ENCODE measurements at regions not wholly inside any gene's neighbourhood (a gene's known extent, or its start where the extent isn't known, plus 50 kb on each side); places are given as distances from the start of the nearest gene placed in this dataset.
"Not testable (repeated sequence)": the region's sequence is repeated elsewhere in the genome, so short reads cannot be mapped to it uniquely, and the experiment has no call there.

DNA sequence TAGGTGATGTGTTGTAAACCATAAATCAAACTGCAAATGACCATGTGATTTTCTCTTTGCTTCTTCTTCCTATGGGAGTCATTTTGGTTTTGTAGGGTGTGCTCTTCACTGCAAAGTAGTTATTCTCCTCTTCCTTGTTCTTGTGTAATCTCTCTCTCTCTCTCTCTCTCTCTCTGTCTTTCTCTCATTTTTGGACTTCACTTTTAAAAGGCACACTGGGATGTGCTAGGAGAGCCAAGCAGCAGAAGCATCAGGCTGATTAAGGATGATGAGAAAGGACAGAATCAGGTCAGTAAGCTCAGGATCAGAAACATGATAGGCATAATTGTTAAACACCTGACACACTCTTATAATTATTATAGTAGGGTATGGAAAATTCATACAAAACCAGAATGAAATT lies 505.3 kb upstream of the ZNF608 start:
- DNase-seq (ENCODE audit: low spot score), result no peak

- DNase-seq (ENCODE audit: low spot score), result not testable (repeated sequence)
These were observed 507.2 kb upstream of the ZNF608 start for GRCh38 chr5:125253634-125254033.

DNA sequence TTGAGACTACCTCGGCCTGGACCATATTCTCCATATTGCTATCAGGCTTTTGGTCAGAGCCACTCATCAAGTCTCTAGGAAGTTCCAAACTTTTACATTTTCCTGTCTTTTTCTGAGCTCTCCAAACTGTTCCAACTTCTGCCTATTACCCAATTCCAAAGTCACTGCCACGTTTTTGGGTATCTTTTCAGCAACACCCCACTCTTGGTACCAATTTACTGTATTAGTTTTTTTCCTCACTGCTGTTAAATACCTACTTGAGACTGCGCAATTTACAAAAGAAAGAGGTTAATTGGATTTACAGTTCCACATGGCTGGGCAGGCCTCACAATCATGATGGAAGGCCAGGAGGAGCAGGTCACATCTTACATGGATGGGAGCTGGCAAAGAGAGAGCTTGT lies 507.8 kb upstream of the ZNF608 start:
- no peak for DNase-seq (ENCODE audit: low spot score)

DNA sequence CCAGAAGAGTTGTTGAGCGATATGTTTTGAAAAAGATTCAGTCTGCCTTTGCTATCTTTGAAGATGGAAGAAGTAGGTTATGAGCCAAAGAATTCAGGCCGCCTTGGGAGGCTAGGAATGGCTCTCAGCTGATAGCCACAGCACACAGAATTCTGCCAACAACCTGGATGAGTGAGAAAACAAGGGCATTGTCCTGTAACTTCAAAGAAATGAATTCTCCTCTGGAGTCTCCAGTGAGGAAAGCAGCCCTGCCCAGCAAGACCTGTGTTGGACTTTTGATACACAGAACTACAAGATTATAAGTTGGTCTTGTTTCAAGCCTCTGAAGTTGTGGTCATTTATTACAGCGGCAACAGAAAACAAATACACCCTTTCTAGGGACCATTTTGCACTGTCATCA lies 509.9 kb upstream of the ZNF608 start:
- no peak for DNase-seq (ENCODE audit: low spot score)

DNA sequence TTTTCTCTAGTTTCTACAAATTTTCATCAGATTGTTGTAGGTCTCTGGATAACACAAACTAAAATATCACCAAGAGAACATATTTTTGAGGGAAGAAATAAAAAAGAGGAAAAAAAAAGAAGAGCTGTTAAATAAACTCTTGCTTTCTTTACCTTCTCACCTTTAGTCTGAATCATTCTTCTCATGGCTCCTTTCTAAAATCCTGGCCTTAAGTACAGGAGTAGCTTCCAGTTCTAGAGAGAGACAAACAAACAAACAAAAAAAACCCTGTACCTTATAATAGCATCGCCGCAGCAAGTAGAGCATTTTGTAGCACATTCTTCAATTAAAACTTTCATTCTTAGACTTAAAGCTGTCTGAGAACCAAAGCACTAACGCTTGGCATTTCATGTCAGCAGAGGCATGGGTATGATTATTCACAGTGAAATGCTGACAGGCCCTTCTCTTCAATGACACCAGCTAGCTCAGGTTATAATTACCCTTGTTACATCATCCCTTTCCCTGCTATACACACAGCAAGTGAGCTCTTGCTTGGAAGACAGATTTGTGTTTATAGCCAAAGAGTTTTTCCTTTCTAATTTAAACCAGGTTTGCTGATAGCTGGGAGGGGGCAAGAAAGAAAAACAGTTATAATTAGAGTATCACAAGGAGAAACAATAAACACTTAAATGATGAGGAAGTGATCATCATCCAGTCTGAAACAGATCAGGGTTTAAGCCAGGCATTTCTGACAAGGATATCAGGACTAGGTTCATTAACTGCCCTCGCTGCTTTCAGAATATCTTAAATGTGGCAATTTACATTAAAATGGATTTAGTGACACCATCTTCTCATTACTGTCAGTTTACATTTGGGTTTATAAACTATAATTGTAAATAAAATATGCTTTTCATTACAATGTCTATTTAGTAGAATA lies 510.9 kb upstream of the ZNF608 start:
- DNase-seq (ENCODE audit: low spot score), result peak; percentile 19

- no peak for DNase-seq (ENCODE audit: low spot score)
These were observed 511.6 kb upstream of the ZNF608 start for GRCh38 chr5:125257997-125258396.

DNA sequence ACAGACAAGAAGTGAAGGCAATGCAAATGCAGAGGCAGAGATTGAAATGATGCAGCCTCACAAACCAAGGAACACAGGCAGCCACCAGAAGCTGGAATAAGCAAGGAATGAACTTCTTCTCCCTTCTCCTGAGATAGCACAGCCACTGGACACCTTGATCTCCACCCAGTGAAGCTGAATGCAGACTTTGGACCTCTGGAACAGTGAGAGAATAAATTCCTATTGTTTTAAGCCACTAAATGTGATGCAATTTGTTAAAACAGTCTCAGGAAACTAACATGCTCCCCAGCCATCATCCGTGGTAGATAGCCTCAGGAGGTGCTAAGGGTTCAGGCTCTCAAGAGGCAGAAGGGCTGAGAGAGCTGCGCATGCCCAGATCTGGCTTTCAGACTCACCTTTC lies 512.2 kb upstream of the ZNF608 start:
- no peak for DNase-seq (ENCODE audit: low spot score)

GRCh38 chr5:125261505-125262250 lies 515.2 kb upstream of the ZNF608 start:
- DNase-seq (ENCODE audit: low spot score), result no peak

DNA sequence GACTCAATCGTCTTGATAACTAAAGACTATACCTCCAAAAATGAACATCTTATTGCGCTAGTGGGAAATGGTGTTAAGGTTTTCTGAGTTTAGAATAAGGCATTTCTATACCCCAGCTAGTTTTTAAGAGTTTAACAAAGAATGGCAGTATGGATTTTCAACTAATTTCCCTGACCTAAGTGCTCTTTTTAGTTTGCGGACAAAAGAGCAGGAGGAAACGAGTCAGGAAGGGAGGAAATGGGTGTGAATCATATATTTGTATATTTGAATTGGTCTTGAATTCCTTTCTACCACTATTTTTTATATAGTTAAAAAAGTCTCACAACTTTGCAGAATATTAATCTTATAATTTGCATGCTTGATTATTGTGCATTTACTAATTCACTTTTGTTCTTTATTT lies 516.3 kb upstream of the ZNF608 start:
- no peak for DNase-seq (ENCODE audit: low spot score)

- DNase-seq (ENCODE audit: low spot score), result no peak
These were observed 516.9 kb upstream of the ZNF608 start for GRCh38 chr5:125263356-125263755.

- no peak for DNase-seq (ENCODE audit: low spot score)
These were observed 519.7 kb upstream of the ZNF608 start for GRCh38 chr5:125266106-125266505.

DNA sequence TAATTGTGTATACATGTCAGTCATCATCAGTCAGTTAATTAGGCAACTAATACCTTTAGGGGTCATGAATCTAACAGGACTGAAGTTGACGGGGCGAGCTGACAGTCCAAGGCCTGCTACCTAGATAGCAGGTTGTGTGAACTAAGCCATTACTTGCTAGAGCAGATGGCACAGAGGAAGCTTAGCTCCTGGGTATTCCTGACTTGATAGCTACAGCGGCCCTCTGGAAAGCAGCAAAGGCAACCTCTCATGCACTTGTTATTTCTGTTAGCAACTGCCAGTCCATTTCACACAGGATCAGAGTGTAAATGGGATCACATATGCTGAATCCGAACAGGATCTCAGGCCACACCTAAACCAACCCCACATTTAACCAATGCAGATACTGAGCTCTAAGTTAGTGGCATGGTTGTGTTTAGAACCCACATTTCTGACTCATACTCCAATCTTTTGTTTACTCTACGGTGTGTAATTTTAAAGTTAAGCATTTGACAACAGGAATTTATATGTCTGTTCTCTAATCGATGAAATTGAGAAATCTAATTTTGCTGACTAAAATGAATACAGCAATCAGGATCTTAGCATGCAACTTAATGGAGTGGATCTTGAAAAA lies 521.3 kb upstream of the ZNF608 start:
- DNase-seq (ENCODE audit: low spot score), result no peak

- no peak for DNase-seq (ENCODE audit: low spot score)
These were observed 523.5 kb upstream of the ZNF608 start for GRCh38 chr5:125269926-125270325.

DNA sequence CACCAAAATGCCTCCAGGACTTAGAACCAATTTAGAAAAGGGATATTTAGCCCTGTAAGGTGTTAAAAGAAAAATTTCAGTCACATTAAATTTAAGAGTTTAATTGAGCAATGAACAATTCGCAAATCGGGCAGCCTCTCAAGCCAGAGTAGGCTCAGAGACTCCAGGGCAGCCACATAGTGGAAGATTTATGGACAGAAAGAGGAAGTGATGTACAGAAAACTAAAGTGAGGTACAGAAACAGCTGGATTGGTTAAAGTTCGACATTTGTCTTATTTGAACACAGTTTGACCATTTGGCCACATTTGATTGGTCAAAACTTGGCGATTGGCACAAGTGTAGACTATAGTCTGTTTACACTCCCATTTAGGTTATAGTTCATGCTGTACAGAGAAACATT lies 525.9 kb upstream of the ZNF608 start:
- no peak for DNase-seq (ENCODE audit: low spot score)

DNA sequence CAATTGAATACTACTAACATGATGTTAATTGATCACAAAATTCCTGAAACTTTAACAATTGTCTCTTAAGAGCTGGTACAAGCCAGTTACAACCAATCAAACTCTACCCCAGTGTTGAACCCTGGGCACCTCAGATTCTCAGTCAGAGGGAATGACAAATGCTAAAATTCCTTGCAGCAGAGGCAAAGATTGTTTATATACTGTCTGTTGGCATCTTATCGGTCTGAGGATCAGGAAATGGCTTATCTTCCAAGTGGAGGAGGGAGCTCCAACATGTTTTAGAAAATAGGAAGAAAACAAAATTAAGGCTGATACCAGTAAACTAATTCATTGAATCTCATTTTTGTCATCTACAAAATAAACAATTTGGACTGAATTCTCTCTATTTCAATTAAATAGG lies 527.8 kb upstream of the ZNF608 start:
- DNase-seq (ENCODE audit: low spot score), result no peak

GRCh38 chr5:125274938-125275724 lies 528.7 kb upstream of the ZNF608 start:
- DNase-seq (ENCODE audit: low spot score), result no peak

DNA sequence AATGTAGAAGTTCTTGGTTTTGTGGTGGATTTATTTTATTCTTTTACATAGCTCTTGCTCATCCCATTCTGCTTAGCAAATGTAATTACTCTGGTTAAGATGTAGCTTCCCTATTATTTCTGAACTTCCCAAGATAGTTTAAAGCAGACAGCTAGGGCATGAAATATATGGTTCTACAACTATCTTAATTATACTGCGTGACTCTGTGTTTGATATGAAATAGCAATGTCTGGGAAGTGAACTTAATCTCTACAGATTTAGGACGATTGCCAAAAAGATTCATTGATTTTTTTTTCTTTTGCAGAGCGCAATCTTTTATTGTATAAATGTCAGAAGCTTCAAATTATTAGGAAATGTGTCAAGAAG lies 529.3 kb upstream of the ZNF608 start:
- DNase-seq (ENCODE audit: low spot score), result no peak

DNA sequence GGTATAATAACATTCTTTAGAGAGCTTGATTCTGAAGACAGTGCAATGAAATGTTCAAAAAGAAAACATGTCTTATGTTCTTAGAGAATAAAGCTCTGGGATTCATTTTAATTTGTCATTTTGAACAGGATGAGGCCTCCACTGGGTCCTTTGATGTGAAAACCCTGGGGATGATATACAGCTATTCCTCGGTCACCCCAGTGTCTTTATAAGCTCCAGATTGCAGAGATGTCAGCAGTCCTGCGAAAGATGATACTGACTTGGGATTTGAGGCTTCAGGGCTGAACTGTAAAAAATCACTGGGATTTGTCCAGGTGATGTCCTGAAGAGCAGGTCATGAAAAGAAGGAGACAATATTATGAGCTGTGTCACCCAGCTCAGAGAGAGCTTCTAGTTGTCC lies 529.7 kb upstream of the ZNF608 start:
- DNase-seq (ENCODE audit: low spot score), result no peak

DNA sequence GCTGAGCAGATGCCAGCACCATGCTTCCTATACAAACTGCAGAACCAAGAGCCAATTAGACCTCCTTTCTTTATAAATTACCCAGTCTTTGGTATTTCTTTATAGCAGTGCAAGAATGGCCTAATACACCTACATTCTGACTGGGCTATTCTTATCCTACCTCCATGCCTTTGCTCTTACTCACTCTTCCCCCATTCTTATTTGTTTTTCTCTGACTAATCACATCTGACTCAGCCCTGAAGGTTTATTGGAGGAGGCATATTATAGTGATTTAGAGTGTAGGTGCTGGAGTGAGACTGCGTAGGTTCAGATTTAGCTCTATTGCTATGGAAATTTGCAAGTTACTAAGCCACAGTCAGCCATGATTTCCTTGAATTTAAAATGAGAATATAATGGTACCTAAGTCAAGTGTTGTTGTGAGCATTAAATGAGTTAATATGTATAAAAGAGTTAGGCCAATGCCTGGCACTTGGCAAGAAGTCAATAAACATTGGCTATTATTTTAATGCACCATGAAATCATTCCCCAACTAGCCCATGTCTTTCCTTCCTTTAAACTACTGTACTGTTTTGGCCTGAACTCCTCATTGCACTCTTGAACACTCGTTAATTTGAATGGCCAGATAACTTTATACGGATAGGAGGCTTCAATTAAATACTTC lies 531.2 kb upstream of the ZNF608 start:
- peak; percentile 50 for DNase-seq (ENCODE audit: low spot score)

- no peak for DNase-seq (ENCODE audit: low spot score)
These were observed 532.3 kb upstream of the ZNF608 start for GRCh38 chr5:125278711-125279110.

- no peak for DNase-seq (ENCODE audit: low spot score)
These were observed 535.2 kb upstream of the ZNF608 start for GRCh38 chr5:125281667-125282066.

DNA sequence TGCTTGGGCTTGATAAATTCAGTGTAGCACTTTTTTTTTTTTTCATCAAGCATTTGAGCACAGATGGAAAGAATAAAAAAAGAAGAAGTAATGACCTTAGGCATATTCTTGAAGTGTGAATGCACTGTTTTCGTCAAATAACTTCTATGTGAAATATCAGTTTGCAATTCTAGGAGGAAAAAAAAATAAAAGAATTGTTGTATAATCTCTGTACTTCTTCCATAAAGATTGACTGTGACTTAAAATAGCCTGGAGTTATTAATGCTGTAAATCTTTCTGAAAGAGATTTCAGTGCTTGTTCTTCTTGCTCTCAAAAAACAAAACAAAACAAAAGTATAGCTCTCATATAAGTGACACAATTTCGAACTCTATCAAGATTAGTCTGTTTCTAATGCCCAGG lies 536.9 kb upstream of the ZNF608 start:
- no peak for DNase-seq (ENCODE audit: low spot score)
